HG02938 (cell line): ENCODE measurements at regions not wholly inside any gene's neighbourhood (a gene's known extent, or its start where the extent isn't known, plus 50 kb on each side); places are given as distances from the start of the nearest gene placed in this dataset.
"Not testable (repeated sequence)": the region's sequence is repeated elsewhere in the genome, so short reads cannot be mapped to it uniquely, and the experiment has no call there.

Experiments used
- ATAC-seq: cut with Tn5 transposase; IDR thresholded peaks from one replicate; pipeline ENCODE4 v1.9.1; 2021; ENCODE audit warnings: mild to moderate bottlenecking, moderate library complexity; ENCODE audit not compliant: unreplicated experiment

DNA sequence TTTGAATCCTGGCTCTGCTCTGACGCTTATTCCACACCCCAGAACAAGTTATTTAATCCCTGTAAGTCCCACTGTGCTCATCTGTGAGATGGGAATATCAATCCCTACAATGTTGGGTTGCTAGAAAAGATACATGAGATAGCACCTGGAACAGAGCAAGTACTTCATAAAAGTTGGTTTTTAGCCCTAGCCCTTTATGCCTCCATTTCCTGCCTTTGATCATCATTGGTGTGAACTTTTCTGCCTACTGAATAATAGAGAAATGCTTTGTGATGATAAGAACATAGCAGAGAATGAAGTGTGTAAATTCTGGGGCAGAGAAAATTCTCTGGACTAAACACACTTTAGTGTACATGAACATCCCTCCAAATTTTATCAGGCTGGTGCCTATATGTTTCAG is 90.3 kb upstream of the RANBP6 start:
- no peak for ATAC-seq

DNA sequence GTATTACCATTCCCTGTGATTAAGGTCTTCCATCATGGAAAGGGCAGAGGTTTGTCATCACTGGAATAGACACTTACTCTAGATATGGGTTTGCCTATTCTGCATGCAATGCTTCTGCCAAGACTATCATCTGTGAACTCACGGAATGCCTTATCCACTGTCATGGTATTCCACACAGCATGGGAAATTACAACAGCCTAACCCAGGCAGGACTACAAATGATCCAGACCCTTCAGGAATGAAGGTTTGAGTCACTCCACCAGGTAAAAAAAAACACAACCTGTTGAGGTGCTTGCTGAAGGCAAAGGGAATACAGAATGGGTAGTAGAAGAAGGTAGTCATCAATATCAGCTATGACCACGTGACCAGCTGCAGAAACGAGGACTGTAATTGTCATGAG is 89.0 kb upstream of the RANBP6 start:
- ATAC-seq, result not testable (repeated sequence)

DNA sequence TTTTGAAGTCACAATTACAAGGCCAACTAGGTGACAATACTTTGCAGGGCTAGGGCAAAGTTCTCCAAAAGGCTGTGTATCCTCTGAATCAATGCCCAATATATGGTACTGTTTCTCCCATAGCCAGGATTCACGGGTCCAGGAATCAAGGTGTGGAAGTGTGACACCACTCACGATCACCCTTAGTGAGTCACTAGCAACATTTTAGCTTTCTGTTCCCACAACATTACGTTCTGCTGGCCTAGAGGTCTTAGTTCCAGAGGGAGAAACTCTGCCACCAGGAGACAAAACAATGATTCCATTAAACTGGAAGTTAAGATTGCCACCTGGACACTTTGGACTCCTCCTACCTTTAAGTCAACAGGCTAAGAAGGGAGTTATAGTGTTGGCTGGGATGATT is 88.5 kb upstream of the RANBP6 start:
- ATAC-seq, result not testable (repeated sequence)

GRCh38 chr9:6102336-6102987 is 87.0 kb upstream of the RANBP6 start:
- ATAC-seq, result not testable (repeated sequence)

GRCh38 chr9:6101725-6102124 is 86.3 kb upstream of the RANBP6 start:
- ATAC-seq, result not testable (repeated sequence)

- ATAC-seq, result not testable (repeated sequence)
Observed at GRCh38 chr9:6099346-6099745, 83.9 kb upstream of the RANBP6 start.

- ATAC-seq, result no peak
Observed at GRCh38 chr9:6098431-6098830, 83.0 kb upstream of the RANBP6 start.

DNA sequence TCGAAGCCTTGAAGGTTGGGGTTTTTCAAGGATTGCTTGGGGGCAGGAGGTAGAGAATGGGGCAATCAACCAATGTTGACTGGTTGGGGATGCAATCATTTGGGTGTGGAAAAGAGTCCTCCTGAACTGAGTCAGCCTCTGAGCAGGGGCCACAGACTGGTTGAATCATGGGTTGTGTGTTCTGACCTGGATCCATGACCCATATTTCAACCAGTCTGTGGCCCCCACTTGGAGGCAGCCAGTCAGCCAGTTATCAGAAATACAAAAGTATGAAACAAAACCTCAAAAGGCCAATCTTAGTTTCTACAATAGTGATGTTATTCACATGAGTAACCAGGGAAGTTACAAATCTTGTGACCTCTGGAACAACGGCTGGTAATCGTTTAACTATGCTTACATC is 81.4 kb upstream of the RANBP6 start:
- no peak for ATAC-seq

- ATAC-seq, result no peak
Observed at GRCh38 chr9:6090277-6091210, 75.1 kb upstream of the RANBP6 start.

GRCh38 chr9:6089300-6089699 is 73.9 kb upstream of the RANBP6 start:
- ATAC-seq, result no peak

DNA sequence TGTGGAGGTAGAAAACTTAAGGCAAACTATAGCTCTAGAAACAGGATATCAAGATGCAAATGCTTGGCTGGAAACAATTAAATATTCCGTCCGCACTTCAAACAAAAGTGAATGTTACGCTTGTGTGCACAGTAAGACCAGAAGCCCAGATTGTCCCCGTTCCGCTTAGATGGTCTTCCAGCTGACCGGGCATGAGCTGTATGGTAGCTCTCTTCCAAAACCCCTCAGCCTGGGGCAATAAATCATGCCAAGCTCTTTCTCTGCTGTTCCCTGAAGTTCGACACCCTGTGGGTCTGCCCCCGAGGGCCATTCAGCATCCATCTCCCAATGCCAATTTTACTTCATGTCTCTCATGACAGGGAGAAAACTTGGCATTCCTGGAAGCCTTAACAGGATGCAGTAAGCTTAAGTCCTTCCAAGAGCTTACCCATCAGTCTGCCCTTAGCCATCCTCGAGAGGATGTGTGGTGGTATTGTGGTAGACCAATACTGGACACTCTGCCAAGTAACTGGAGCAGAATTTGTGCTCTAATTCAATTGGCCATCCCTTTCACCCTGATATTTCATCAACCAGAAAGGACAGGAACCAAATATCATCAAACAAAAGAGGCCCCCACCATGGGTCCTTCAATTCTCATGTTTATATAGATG is 70.7 kb upstream of the RANBP6 start:
- ATAC-seq, result no peak

DNA sequence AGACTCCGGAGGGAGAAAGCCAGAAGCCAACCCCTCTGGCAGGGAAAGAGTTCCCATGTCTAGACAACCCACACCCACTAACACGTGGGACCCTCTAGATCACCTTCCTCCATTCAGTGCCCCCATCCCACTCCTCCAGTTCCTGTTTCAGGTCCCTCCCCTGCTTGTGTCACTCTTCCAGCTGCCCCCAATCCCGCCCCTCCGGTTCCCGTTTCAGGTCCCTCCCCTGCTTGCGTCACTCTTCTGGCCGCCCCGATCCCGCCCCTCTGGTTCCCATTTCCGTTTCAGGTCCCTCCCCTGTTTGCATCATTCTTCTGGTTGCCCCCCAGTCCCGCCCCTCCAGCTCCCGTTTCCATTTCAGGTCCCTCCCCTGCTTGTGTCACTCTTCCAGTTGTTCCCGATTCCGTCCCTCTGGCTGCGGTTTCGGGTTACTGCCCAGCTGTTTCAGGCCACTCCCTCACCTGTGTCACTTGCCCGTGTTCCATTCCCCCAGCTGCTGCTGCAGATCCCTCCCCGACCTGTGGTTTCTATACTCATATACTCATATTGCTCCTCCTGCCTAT is 64.8 kb upstream of the RANBP6 start:
- peak; percentile 82 for ATAC-seq

- ATAC-seq, result no peak
Observed at GRCh38 chr9:6079386-6079785, 64.0 kb upstream of the RANBP6 start.

- ATAC-seq, result no peak
Observed at GRCh38 chr9:6078382-6079105, 63.1 kb upstream of the RANBP6 start.

GRCh38 chr9:6076851-6077250 is 61.4 kb upstream of the RANBP6 start:
- ATAC-seq, result no peak

DNA sequence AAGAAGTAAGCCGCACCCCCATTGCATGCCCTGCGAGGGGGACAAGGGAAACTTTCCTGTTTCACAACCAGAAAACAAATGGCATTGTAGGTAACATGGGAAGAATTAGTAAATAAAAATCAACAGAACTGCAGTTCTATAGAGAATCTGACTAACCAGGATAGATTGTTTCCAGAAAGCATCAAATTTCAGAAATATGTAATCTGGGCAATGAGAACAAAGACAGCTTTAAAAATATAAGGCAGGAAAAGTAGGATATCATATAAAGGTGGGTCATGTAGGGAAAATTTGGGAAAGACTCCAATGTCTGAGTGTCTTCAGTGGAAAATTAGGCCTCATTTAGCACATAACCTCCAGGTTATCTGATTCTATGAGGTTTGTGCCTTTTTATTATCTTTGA is 58.3 kb upstream of the RANBP6 start:
- no peak for ATAC-seq

DNA sequence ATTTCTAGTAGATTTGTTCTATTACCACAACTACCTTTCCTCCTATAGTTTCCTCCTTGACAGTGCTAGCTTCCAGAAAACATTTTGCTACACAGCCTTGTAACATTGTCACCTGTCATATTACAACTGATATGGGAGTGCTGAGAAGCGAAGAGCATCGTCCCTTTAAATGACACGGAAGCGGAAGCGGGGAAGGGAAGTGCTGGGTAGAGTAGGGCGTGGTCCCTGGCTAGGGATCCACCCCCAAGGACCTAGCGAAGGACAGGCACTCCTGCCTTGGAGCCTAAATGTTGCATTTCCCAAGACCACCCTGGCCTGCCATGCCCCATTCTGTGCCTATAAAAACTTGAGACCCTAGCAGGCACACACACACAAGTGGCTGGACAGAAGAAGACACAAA is 57.4 kb upstream of the RANBP6 start:
- ATAC-seq, result no peak

DNA sequence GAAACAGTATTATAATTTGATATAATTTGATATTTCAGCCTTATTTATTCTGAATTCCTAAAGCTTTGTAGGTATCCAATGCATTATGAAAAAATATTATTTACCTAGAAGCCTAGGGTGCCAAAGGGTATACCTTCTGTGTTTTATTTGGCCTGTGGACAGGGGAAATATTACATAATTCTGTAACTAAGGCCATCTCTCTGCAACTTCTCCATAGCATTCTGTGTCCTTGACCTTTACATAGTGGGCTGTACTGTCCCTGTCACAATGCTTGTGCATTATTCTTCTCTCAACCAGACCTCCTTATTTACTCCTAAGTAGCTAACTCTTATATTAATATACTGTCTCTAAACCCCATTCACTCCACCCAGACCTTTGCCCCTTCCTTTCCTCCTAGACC is 57.0 kb upstream of the RANBP6 start:
- no peak for ATAC-seq

GRCh38 chr9:6068983-6069382 is 53.6 kb upstream of the RANBP6 start:
- ATAC-seq, result peak; percentile 94

DNA sequence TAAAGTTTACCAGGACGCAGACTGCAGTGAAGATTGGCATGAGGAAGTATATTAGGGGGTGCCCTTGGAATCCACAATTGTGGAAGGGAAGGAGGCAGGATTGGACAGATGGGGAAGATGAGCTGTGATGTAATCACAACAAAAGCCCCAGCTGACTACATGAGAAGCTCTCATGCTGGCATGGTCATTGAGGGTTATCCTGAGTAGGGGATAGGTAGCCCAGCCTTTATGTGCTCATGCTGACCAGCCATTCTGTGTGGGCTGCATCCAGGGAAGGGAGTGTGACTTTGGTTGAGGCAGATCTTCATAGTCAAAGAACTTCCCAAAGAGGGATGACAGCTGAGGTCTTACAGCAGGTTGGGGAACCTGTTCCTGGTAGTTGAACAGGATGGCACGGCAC is 52.0 kb upstream of the RANBP6 start:
- ATAC-seq, result no peak
